Head of caudate nucleus (tissue), 42 donors: ENCODE measurements at regions not wholly inside any gene's neighbourhood (a gene's known extent, or its start where the extent isn't known, plus 50 kb on each side); places are given as distances from the start of the nearest gene placed in this dataset.
"Not testable (repeated sequence)": the region's sequence is repeated elsewhere in the genome, so short reads cannot be mapped to it uniquely, and the experiment has no call there.

Experiments
- DNase-seq, 42 donors: peaks; one replicate each; pipeline versions ENCODE4 v3.0.0 to v3.0.0-alpha.2; 2020 to 2021; ENCODE audit warnings: mixed read lengths in 7 of 42
- intact Hi-C: fragments of 100-400 bp; cut with DNase I; formaldehyde crosslinking; loops from one replicate; pipeline ENCODE4 v1.15.0; 2022

DNA sequence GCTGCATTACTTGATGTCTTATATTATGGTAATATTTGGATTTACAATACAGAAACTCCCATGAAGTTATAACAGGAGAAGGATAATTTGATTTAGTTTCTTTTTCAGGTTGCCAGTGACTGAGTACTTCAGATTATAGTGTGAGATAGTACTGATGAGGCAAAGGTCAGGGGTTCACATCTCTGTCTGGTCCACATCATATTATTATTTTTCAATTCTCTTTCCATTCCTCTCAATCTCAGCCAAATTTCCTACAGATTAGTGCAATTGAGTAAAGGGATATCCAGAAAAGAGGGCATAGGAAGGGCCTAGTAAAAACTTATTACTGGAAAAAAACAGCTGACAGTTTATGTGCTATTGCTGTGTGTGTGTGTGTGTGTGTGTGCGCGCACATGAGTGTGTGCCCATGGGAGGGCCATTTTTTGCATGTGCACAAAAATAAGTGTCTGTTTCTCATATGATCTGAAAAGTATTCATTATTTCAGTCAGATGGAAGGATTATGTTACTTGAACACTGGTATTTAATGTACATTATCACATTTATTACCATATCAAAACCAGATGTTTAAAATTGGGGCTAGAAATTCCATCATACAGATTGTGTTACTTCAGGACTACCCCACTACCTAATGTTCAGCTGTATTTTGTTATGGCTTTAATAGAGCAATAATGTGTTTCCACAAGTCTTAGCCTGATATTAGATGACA is 78.3 kb upstream of the KCNK2 start:
- DNase-seq, result no peak
- intact Hi-C loops, result no loop called here

GRCh38 chr1:215005078-215005477 is 77.5 kb upstream of the KCNK2 start:
- intact Hi-C loops, result no loop called here
- no peak for DNase-seq

DNA sequence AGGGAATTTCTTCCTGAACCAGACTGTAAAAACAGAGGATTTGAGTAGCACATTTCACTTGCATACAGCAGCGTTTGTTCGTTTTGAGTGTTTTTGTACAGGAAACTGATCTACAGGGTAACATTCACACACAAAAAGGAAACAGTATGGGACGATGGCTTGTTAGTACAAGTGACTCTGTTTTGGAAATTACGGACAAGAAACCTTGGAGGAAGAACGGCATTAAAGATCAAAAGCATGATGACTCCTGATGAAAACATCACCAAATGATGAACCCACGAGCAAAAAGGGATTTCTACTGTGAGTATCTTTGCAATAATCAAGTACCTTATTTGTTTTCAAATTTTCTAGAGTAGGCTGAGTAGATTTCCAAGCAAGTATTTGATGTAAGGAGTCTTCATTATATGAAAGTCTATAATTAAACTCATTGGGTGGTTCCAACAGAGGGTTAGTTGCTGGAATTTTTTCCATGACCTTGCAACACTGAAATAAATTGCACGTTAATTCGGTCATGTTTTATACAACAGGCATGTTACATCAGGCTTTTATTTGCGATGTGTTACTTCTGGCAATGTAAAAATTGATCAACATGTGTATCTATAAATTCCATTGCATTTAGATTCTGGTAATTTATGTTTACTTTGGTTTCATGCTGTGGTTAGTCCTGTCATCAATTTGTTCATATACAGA is 76.7 kb upstream of the KCNK2 start:
- intact Hi-C loops, result no loop called here

DNA sequence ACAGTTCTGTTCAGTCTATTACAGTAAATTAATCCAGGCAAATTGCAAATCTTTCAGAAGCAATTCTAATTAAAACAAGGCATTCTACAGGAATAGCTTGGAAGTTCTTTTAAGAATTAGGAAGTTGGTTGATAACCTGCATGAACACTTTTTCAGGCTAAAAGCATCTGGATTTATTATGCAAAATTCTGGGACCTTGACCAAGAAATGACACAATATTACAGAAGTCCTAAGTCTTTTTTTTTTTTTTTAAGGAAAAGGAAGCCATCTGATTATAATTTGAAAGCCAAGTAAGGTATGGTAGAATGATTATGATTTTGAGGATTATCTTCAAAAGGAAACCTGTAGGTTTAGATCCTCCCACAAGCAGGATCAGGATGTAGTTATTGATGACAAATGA is 74.7 kb upstream of the KCNK2 start:
- intact Hi-C loops, result no loop called here
- no peak for DNase-seq

More for the DNA sequence above, 76.7 kb upstream of the KCNK2 start:
- DNase-seq, result no peak

DNA sequence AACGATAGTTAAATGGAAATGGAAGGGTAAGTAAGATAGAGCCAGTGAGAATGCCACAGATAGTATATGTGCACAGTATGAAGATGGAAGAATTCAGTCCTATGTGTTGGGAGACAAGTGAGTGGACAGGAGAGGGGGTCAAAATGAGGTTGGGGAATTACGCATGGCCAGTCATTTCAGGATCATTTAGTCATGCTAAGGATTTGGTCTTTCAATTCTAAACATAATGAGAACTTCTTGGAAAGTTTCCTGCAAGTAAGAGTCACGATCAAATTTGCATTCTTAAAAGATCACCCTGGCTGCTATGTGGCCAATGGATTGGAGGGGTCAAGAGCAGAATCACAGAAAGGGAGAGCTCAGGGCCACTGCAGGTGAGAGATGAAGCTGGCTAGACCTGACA is 64.0 kb upstream of the KCNK2 start:
- DNase-seq, result no peak
- intact Hi-C loops, result no loop called here

GRCh38 chr1:215022204-215022603 is 60.3 kb upstream of the KCNK2 start:
- intact Hi-C loops, result no loop called here

GRCh38 chr1:215022741-215023141 is 59.8 kb upstream of the KCNK2 start:
- intact Hi-C loops, result no loop called here
- no peak for DNase-seq

More at GRCh38 chr1:215022204-215022603, 60.3 kb upstream of the KCNK2 start:
- DNase-seq, result no peak

DNA sequence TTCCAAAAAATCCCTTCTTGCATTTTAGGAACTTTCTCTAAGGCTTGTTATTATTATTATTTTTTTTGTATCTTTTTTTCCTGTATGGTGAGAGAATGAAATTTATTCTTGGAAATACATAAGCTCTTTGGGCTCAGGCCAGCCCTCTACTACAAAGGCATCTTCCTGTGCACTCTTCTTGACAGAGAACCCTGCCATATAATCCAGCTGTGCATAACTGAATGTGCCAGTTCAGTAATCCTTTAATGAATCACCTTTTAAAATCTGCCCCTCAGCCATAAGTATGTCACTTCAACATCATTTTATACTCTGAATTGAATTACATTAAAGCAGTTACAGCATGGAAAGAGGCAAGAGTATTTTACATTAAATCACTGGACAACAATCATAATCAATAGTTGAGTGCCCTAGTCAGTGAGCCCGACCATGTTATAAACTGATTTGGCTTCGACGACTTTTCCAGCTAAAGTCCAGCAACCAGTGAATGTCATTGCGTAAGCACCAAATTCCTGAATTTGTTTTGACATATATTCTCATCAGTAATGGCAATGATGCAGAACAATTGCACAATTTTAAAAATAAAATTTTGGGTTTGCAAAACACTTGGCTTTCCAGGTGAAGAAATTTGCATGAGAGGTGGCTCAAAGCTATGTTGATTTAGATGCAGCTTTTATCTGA is 59.2 kb upstream of the KCNK2 start:
- no peak for DNase-seq
- intact Hi-C loops, result no loop called here

DNA sequence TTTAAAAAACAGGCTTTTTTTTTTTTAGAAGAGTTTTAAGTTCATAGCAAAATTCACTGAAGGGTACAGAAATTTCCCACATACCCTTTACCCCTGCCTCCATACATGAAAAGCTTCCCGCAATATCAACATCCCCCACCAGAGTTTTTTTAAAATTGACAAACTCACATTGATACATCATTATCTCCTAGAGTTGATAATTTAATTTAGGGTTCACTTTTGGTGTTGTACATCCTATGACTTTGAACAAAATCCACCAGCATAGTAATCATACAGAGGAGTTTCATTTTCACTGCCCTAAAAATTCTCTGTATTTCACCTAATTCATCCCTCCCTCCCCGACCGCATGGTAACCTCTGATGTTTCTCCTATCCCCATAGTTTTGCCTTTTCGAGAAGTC is 53.6 kb upstream of the KCNK2 start:
- no peak for DNase-seq
- intact Hi-C loops, result no loop called here

DNA sequence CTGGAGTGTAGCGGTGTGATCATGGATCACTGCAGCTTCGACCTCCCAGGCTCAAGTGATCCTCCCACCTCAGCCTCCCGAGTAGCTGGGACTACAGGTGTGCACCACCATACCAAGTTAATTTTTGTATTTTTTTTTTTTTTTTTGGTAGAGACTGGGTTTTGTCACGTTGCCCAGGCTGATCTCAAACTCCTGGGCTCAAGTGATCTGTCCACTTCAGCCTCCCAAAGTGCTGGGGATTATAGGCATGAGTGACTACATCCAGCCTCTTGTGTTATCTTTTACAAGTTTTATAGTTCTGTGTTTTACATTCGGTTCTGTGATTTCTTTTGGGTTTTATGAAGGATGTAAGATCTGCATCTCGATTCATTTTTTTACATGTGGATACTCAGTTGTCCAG is 52.0 kb upstream of the KCNK2 start:
- intact Hi-C loops, DNase-seq: not testable (repeated sequence)

DNA sequence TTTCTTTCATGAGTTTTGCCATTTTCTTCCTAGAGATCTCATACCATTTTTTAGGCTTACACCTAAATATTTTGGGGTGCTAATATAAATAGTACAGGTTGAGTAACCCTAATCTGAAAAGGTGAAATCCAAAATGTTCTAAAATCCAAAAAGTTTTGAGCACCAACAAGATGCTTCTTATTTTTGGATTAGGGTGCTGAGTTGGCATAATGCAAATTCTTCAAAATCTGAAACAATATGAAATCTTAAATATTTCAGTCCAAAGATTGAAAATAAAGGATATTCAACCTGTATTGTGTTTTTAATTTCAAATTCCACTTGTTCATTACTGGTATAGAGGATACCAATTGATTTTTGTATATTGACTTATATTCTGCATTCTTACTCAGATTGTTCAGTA is 51.1 kb upstream of the KCNK2 start:
- DNase-seq, result no peak
- intact Hi-C loops, result no loop called here
